Keratinocyte (primary cell): ENCODE measurements at regions not wholly inside any gene's neighbourhood (a gene's known extent, or its start where the extent isn't known, plus 50 kb on each side); places are given as distances from the start of the nearest gene placed in this dataset.
"Not testable (repeated sequence)": the region's sequence is repeated elsewhere in the genome, so short reads cannot be mapped to it uniquely, and the experiment has no call there.

Source experiments
- DNase-seq: peaks from one replicate; pipeline ENCODE4 v3.0.0-alpha.2; 2011; ENCODE audit warnings: low read depth, missing footprints, low spot score
- FAIRE-seq: peaks from 2 replicates; lab custom pipeline; 2011; peaks lifted over from hg19 to GRCh38; lab: Jason Lieb, UNC
- H2AFZ ChIP-seq: 2 replicates; pipeline ENCODE4 v1.6.0; 2012; ENCODE audit warnings: low read length, control low read depth, inconsistent platforms; ENCODE audit not compliant: control insufficient read depth
- H3K27ac ChIP-seq: 2 replicates; pipeline ENCODE4 v1.5.1; 2011; ENCODE audit warnings: low read length; ENCODE audit not compliant: control insufficient read depth, insufficient read depth
- H3K27me3 ChIP-seq: 3 replicates; pipeline ENCODE4 v1.6.0; 2011; ENCODE audit warnings: low read length; ENCODE audit not compliant: control insufficient read depth, insufficient read depth; ENCODE audit errors: extremely low read depth
- H3K36me3 ChIP-seq, 2 experiments: 2 replicates in 1 of 2; 3 replicates in 1 of 2; pipeline ENCODE4 v1.5.1; 2011; ENCODE audit warnings: low read length in 2 of 2, mild to moderate bottlenecking in 1 of 2; ENCODE audit not compliant: control insufficient read depth in 2 of 2, insufficient read depth in 2 of 2; ENCODE audit errors: extremely low read depth in 1 of 2
- H3K4me1 ChIP-seq: 3 replicates; pipeline ENCODE4 v1.5.1; 2011; ENCODE audit warnings: low read length; ENCODE audit not compliant: control insufficient read depth, insufficient read depth; ENCODE audit errors: extremely low read depth
- H3K4me2 ChIP-seq: 3 replicates; pipeline ENCODE4 v1.6.0; 2011; ENCODE audit warnings: low read depth, low read length; ENCODE audit not compliant: control insufficient read depth, insufficient read depth; ENCODE audit errors: extremely low read depth
- H3K4me3 ChIP-seq, 3 experiments: fragments of 200-600 bp in 1 of 3; sonication (generic) in 1 of 3; 2 replicates in 2 of 3; 3 replicates in 1 of 3; pipeline ENCODE4 v1.5.1; 2011 to 2016; ENCODE audit warnings: low read length in 3 of 3, mild to moderate bottlenecking in 3 of 3, control low read depth in 2 of 3, inconsistent platforms in 1 of 3, low read depth in 1 of 3, mixed read lengths in 1 of 3, mixed run types in 1 of 3, moderate library complexity in 1 of 3; ENCODE audit not compliant: control insufficient read depth in 2 of 3, insufficient read depth in 2 of 3; ENCODE audit errors: extremely low read depth in 1 of 3
- H3K79me2 ChIP-seq: 2 replicates; pipeline ENCODE4 v1.6.0; 2012; ENCODE audit warnings: low read length; ENCODE audit not compliant: control insufficient read depth, insufficient read depth
- H3K9ac ChIP-seq: 3 replicates; pipeline ENCODE4 v1.6.0; 2011; ENCODE audit warnings: low read length; ENCODE audit not compliant: control insufficient read depth, insufficient read depth; ENCODE audit errors: extremely low read depth
- H3K9me1 ChIP-seq: 3 replicates; pipeline ENCODE4 v1.6.0; 2011; ENCODE audit warnings: low read length; ENCODE audit not compliant: control insufficient read depth, insufficient read depth; ENCODE audit errors: extremely low read depth
- H3K9me3 ChIP-seq: 2 replicates; pipeline ENCODE4 v1.5.1; 2012; ENCODE audit warnings: low read depth, low read length; ENCODE audit not compliant: control insufficient read depth
- H4K20me1 ChIP-seq: 3 replicates; pipeline ENCODE4 v1.6.0; 2011; ENCODE audit warnings: low read length; ENCODE audit not compliant: control insufficient read depth, insufficient read depth; ENCODE audit errors: extremely low read depth
- dilution Hi-C: fragments of 300-500 bp; cut with MboI; formaldehyde crosslinking; loops from one replicate; pipeline ENCODE4 v1.7.0; 2020; ENCODE audit warnings: low sequenced_read_pairs; ENCODE audit not compliant: extremely low pct_ligation_motif_present

DNA sequence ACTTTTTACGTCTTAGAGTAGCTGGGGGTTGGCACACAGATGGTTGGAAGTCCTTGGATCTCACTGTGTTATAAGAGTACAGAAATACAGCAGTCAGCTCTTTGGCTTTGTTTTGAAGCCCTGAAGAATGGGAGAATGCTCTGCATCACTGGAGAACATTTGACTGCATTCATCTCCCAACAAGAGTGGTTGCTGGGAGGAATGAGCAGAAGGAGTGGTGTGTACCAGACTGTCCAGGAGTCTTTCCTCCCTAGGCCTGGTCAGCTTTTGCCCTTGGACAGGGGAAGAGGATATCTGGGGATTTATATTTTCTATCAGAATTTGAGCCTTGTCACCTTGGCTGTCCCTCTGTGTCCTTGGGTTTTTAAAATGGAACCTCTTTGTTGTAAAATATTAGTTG, 69.8 kb downstream of the SRGAP2 start:
- H3K4me1 ChIP-seq, H3K79me2 ChIP-seq, H3K27me3 ChIP-seq, FAIRE-seq, H3K4me3 ChIP-seq, DNase-seq, H3K9me1 ChIP-seq, H2AFZ ChIP-seq, H3K27ac ChIP-seq, H3K4me2 ChIP-seq, H4K20me1 ChIP-seq, dilution Hi-C loops, H3K9me3 ChIP-seq, H3K9ac ChIP-seq, H3K36me3 ChIP-seq: not testable (repeated sequence)

DNA sequence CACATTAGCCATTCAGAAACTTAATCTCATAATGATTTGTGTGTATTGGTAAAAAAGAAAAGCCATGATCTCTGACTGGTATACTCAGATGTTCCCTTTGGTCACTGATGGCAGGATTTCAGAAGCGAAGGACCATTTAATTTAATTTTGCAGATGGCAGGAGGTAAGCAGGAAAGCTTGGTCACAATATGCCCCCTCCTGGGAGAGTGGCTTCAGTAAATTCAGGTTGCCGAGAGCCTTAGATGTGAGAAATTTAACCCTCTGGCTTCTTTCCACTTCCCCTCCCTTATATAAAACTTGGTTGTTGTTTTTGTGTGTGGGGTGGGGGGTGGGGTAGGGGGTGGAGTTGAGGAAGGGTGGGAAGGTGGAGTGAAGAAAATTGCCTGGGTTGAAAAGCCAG, 72.8 kb downstream of the SRGAP2 start:
- H4K20me1 ChIP-seq, DNase-seq, dilution Hi-C loops, H3K4me2 ChIP-seq, H2AFZ ChIP-seq, H3K79me2 ChIP-seq, H3K27ac ChIP-seq, H3K9ac ChIP-seq, H3K9me1 ChIP-seq, H3K9me3 ChIP-seq, H3K4me1 ChIP-seq, H3K4me3 ChIP-seq, H3K27me3 ChIP-seq, FAIRE-seq, H3K36me3 ChIP-seq: not testable (repeated sequence)

DNA sequence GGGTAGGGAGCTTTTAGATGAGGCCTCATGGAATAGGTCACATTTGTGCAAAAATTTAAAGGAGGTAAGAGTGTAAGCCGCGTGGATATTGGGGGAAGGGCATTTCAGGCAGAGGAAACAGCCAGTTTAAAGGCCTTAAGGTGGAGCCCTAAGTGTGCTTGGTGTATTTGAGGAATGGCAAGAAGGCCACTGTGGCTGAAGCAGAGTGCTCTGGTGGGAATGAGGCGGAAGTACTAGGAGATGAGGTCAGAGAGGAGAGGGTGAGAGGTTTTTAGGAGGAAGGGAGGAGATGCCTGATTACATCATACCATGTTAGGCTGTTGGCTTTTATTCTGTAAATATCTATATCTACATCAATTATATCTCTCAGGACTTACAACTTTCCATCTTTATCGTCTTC, 75.3 kb downstream of the SRGAP2 start:
- H3K4me2 ChIP-seq, DNase-seq, H3K4me3 ChIP-seq, H3K9ac ChIP-seq, H3K9me3 ChIP-seq, H2AFZ ChIP-seq, FAIRE-seq, dilution Hi-C loops, H3K27ac ChIP-seq, H3K4me1 ChIP-seq, H3K36me3 ChIP-seq, H4K20me1 ChIP-seq, H3K27me3 ChIP-seq, H3K9me1 ChIP-seq, H3K79me2 ChIP-seq: not testable (repeated sequence)

DNA sequence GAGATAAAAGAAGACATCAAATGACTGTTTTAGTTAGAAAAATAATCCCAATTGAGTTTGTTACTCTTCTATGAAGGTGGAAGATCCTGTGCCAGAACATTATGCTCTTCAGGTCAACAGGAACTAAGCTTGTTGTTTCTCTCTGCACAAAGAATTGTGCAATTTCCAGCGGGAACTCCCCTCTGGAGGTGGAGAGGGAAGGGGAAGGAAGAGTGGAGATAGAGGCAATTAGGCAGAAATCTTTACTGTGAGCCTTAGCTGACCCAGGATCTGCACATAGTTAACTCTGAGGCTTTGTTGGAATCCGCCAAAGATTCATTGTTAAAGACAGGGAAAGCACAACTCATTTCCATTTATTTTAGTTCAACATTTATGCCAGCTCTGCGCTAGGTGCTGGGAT, 77.3 kb downstream of the SRGAP2 start:
- H4K20me1 ChIP-seq, H3K27ac ChIP-seq, H3K4me1 ChIP-seq, dilution Hi-C loops, H3K9me1 ChIP-seq, H3K79me2 ChIP-seq, FAIRE-seq, H3K4me2 ChIP-seq, H3K4me3 ChIP-seq, H3K9ac ChIP-seq, H3K36me3 ChIP-seq, H3K9me3 ChIP-seq, H2AFZ ChIP-seq, H3K27me3 ChIP-seq, DNase-seq: not testable (repeated sequence)

DNA sequence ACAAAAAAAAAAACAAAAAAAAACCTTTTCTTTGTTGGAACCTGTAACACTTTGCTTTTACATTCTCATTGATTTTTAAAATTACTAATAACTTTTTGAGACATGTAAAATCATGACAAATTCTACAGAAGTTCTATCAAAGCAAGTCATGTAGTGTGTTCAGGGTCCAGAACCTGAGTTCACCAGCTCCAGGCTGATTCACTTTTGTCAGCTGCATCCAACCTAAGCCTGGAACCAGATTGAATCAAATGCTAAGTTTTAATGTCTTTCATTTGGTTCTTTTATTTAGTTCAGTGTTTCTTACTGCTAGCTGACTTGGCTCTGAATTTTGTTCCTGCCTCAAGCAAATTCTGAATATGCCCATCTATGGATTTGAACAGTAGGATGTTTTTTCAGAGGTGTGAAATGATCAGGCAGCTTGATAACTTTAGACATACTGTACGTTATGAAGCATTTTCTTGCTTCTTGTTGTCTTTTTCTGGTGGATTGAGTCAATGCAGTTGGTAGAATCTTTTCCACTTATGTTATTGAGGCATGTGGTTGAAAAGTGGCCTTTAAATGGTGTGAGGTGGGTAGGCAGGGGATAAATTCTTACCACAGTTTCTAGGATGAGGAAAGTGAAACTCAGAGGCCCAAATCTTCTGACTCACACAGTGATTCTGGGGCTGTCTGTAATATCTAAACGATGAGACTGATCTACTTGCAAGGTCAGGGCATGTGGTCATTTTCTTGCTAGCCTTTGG, 78.7 kb downstream of the SRGAP2 start:
- H3K9ac ChIP-seq, H3K4me2 ChIP-seq, H3K9me3 ChIP-seq, FAIRE-seq, dilution Hi-C loops, H3K27me3 ChIP-seq, H3K36me3 ChIP-seq, H3K27ac ChIP-seq, H4K20me1 ChIP-seq, H3K4me3 ChIP-seq, H3K4me1 ChIP-seq, H2AFZ ChIP-seq, H3K9me1 ChIP-seq, DNase-seq, H3K79me2 ChIP-seq: not testable (repeated sequence)
